IPS-15b (cell line): ENCODE measurements at regions not wholly inside any gene's neighbourhood (a gene's known extent, or its start where the extent isn't known, plus 50 kb on each side); places are given as distances from the start of the nearest gene placed in this dataset.

Source experiments
- H3K27me3 ChIP-seq: one replicate; pipeline ENCODE4 v1.6.1; 2013; ENCODE audit warnings: low read length; ENCODE audit not compliant: control insufficient read depth, insufficient read depth
- H3K36me3 ChIP-seq: one replicate; pipeline ENCODE4 v1.6.1; 2013; ENCODE audit warnings: low read length; ENCODE audit not compliant: control insufficient read depth, insufficient read depth
- H3K4me1 ChIP-seq: one replicate; pipeline ENCODE4 v1.6.1; 2013; ENCODE audit warnings: mild to moderate bottlenecking, low read length; ENCODE audit not compliant: control insufficient read depth, insufficient read depth
- H3K4me3 ChIP-seq: one replicate; pipeline ENCODE4 v1.5.1; 2013; ENCODE audit warnings: low read depth, low read length
- H3K9ac ChIP-seq: one replicate; pipeline ENCODE4 v1.6.1; 2013; ENCODE audit warnings: low read depth, mild to moderate bottlenecking, low read length
- H3K9me3 ChIP-seq: one replicate; pipeline ENCODE4 v1.6.1; 2013; ENCODE audit warnings: mild to moderate bottlenecking, low read length; ENCODE audit not compliant: control insufficient read depth, insufficient read depth

DNA sequence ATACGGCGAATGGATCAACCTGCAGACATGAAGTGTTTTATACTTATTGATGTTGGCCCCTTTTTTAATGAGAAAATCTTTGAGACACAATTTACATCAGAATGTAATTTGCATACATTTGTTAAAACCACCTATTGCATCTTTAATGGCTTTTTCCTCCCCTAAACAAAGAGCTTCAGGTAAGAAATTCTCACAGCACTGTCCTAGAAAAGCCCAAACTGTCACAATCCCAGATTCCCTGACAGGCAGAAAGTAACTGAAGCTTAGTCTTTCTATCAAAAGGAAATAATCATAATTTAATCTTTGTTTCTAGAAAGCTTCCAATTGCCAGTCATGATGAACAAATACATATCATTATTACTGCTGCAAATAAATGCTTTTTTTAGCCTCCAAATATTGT is 407.9 kb downstream of the TMA16 start:
- H3K4me3 ChIP-seq = no peak overlapping the region

GRCh38 chr4:163911891-163912290 is 417.4 kb downstream of the TMA16 start:
- H3K27me3 ChIP-seq = no peaks in the 10 kb centered on the region
- H3K9me3 ChIP-seq = no peaks in the 10 kb centered on the region
- H3K9ac ChIP-seq = no peak overlapping the region

More for the DNA sequence above, 407.9 kb downstream of the TMA16 start:
- Histone ChIP-seq H3K36me3 (no peaks in the 10 kb centered on the region), H3K27me3 (no peaks in the 10 kb centered on the region), H3K9ac (no peak overlapping the region), H3K4me1 (no peaks in the 10 kb centered on the region), H3K9me3 (no peaks in the 10 kb centered on the region)

DNA sequence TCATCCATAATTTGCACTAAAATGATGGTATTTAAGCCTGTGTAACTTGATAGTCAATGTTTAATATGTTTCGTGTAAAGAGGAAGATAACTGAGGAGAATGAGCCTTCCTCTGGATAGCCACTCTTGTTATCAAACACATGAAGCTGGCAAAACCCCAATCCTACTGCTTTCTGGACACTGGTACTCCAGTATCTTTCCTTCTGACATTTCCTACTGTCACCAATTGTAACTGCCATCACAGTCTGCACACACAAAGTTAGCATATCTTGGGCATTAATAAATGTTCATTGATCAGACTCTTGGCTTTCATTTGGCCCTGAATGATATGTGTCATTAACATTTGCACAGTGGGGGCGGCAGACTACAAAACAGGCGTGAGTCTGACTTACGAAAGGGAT is 419.1 kb downstream of the TMA16 start:
- Histone ChIP-seq H3K9ac (no peak overlapping the region), H3K27me3 (no peaks in the 10 kb centered on the region), H3K9me3 (no peaks in the 10 kb centered on the region), H3K4me1 (peaks cover 4% of the 10 kb centered on the region), H3K4me3 (no peak overlapping the region), H3K36me3 (no peaks in the 10 kb centered on the region)

More at GRCh38 chr4:163911891-163912290, 417.4 kb downstream of the TMA16 start:
- Histone ChIP-seq H3K4me1 (peaks cover 4% of the 10 kb centered on the region), H3K36me3 (no peaks in the 10 kb centered on the region), H3K4me3 (no peak overlapping the region)

- H3K27me3 ChIP-seq = no peaks in the 10 kb centered on the region
- peaks cover 4% of the 10 kb centered on the region for H3K4me1 ChIP-seq
- H3K4me3 ChIP-seq = no peak overlapping the region
- no peaks in the 10 kb centered on the region for H3K36me3 ChIP-seq
- no peak overlapping the region for H3K9ac ChIP-seq
- H3K9me3 ChIP-seq = no peaks in the 10 kb centered on the region
Observed at GRCh38 chr4:163915896-163916295, 421.4 kb downstream of the TMA16 start.

DNA sequence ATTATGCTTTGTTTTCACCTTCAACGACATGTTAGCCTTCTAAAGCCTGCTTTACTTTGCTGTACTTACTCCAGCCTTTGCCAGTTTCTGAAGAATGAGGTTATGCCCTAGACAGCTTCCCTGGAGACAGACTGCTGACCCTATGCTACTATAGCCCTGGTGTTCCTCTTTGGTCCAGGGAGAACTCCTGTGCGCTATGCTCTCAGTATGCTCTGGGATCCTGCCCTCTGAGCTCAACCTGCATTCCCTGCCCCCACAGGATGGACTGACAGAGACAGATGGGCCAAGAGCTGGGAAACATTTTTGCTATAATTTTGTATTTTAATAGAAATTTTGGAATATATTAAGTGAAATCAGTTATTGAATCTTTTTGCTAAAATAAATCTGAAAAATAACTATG is 425.9 kb downstream of the TMA16 start:
- H3K9ac ChIP-seq = no peak overlapping the region
- no peaks in the 10 kb centered on the region for H3K36me3 ChIP-seq
- no peaks in the 10 kb centered on the region for H3K27me3 ChIP-seq
- H3K4me3 ChIP-seq = no peak overlapping the region
- no peaks in the 10 kb centered on the region for H3K4me1 ChIP-seq
- no peaks in the 10 kb centered on the region for H3K9me3 ChIP-seq

DNA sequence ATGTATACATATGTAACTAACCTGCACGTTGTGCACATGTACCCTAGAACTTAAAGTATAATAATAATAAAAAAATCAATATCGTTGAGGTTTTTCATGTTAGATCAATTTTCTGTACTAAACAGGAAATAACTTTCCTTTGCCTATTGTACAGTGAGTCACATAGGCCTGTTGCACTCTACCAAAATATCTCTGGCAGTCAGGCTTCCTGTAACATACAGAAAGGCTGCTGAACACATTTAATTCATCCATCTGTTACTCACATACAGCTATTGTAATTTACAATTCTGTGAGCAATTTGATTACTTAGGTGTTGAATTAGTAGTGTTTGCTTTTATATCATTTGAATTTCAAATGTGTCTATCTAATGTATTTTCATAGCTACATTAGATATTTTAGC is 427.8 kb downstream of the TMA16 start:
- H3K9ac ChIP-seq = no peak overlapping the region
- no peak overlapping the region for H3K4me3 ChIP-seq
- H3K9me3 ChIP-seq = no peaks in the 10 kb centered on the region
- H3K4me1 ChIP-seq = no peaks in the 10 kb centered on the region
- H3K27me3 ChIP-seq = no peaks in the 10 kb centered on the region
- H3K36me3 ChIP-seq = no peaks in the 10 kb centered on the region

GRCh38 chr4:163923092-163923491 is 428.6 kb downstream of the TMA16 start:
- H3K4me1 ChIP-seq = no peaks in the 10 kb centered on the region
- no peaks in the 10 kb centered on the region for H3K9me3 ChIP-seq
- H3K4me3 ChIP-seq = no peak overlapping the region
- no peaks in the 10 kb centered on the region for H3K36me3 ChIP-seq
- H3K27me3 ChIP-seq = no peaks in the 10 kb centered on the region
- H3K9ac ChIP-seq = no peak overlapping the region

DNA sequence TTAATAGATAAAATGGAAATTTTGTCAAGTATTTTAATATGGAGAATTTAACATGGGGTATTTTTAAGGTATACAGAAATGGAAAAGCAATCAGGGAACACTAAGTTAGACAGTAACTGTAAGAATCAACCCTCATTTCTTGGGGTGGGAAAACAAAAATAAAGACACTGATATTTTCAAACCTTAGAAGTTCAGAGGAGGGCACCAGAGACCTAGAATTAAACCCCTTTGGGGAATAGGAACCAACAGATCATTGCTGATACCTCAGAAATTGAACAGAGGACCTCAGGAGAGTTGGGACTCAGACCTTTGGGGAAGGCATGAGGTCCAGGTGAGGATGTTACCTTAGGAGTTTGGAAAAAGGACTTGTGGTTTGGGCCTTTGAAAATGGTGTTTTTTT is 435.6 kb downstream of the TMA16 start:
- no peak overlapping the region for H3K4me3 ChIP-seq
- no peaks in the 10 kb centered on the region for H3K9me3 ChIP-seq
- no peaks in the 10 kb centered on the region for H3K4me1 ChIP-seq
- H3K9ac ChIP-seq = no peak overlapping the region
- no peaks in the 10 kb centered on the region for H3K27me3 ChIP-seq
- H3K36me3 ChIP-seq = no peaks in the 10 kb centered on the region

- Histone ChIP-seq H3K36me3 (no peaks in the 10 kb centered on the region), H3K9ac (no peak overlapping the region), H3K4me3 (no peak overlapping the region), H3K4me1 (no peaks in the 10 kb centered on the region), H3K27me3 (no peaks in the 10 kb centered on the region), H3K9me3 (no peaks in the 10 kb centered on the region)
Observed at GRCh38 chr4:163932504-163932903, 438.0 kb downstream of the TMA16 start.

DNA sequence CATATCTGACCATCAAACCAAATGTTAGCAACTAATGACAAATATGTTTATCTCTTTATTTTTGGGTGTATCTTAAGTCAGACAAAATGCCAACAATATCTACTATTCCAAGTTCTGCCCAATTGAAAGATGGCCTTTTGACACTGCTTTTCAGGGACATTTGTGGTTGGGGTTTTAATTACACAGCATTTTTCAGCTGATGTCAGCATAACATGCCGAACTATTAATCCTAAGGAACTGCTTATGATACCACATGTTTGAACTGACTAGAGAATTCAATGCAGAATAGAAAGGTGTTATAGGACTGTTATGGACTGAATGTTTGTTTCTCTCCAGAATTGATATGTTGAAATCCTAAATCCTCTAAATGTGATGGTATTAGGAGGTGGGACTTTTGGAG is 445.1 kb downstream of the TMA16 start:
- H3K4me3 ChIP-seq = no peak overlapping the region
- no peaks in the 10 kb centered on the region for H3K36me3 ChIP-seq
- no peak overlapping the region for H3K9ac ChIP-seq
- no peaks in the 10 kb centered on the region for H3K9me3 ChIP-seq
- H3K27me3 ChIP-seq = no peaks in the 10 kb centered on the region
- no peaks in the 10 kb centered on the region for H3K4me1 ChIP-seq

- Histone ChIP-seq H3K4me3 (no peak overlapping the region), H3K4me1 (no peaks in the 10 kb centered on the region), H3K36me3 (no peaks in the 10 kb centered on the region), H3K9ac (no peak overlapping the region), H3K27me3 (no peaks in the 10 kb centered on the region), H3K9me3 (no peaks in the 10 kb centered on the region)
Observed at GRCh38 chr4:163941221-163941905, 446.9 kb downstream of the TMA16 start.

GRCh38 chr4:163948920-163949455 is 454.5 kb downstream of the TMA16 start:
- Histone ChIP-seq H3K36me3 (no peaks in the 10 kb centered on the region), H3K4me1 (no peaks in the 10 kb centered on the region), H3K9me3 (no peaks in the 10 kb centered on the region), H3K4me3 (no peak overlapping the region), H3K27me3 (no peaks in the 10 kb centered on the region), H3K9ac (no peak overlapping the region)
